Muscle layer of duodenum (tissue), 2 donors: ENCODE measurements at regions not wholly inside any gene's neighbourhood (a gene's known extent, or its start where the extent isn't known, plus 50 kb on each side); places are given as distances from the start of the nearest gene placed in this dataset.
"Not testable (repeated sequence)": the region's sequence is repeated elsewhere in the genome, so short reads cannot be mapped to it uniquely, and the experiment has no call there.

ENCODE experiments used
- H3K27ac ChIP-seq: one replicate; pipeline ENCODE4 v1.7.0; 2013; ENCODE audit warnings: mild to moderate bottlenecking, low read length
- H3K27me3 ChIP-seq: one replicate; pipeline ENCODE4 v1.7.0; 2013; ENCODE audit warnings: low read depth, mild to moderate bottlenecking, control low read depth, low read length
- H3K36me3 ChIP-seq, 2 donors: one replicate each; pipeline ENCODE4 v1.7.0; 2013; ENCODE audit warnings: low read length in 2 of 2, control low read depth in 1 of 2, mild to moderate bottlenecking in 1 of 2; ENCODE audit not compliant: insufficient read depth in 2 of 2, control insufficient read depth in 1 of 2
- H3K4me1 ChIP-seq, 2 donors: one replicate each; pipeline ENCODE4 v1.7.0; 2013; ENCODE audit warnings: low read length in 2 of 2, mild to moderate bottlenecking in 2 of 2, control low read depth in 1 of 2, moderate library complexity in 1 of 2; ENCODE audit not compliant: insufficient read depth in 2 of 2, control insufficient read depth in 1 of 2
- H3K4me3 ChIP-seq, 2 donors: one replicate each; pipeline ENCODE4 v1.7.0; 2013; ENCODE audit warnings: low read length in 2 of 2, low read depth in 1 of 2, mild to moderate bottlenecking in 1 of 2
- H3K9me3 ChIP-seq, 2 donors: one replicate each; pipeline ENCODE4 v1.7.0; 2013; ENCODE audit warnings: low read length in 2 of 2, control low read depth in 1 of 2, mild to moderate bottlenecking in 1 of 2; ENCODE audit not compliant: control insufficient read depth in 1 of 2
- donor health status: healthy.

- no peaks in the 10 kb centered on the region for H3K4me1 ChIP-seq
- H3K4me3 ChIP-seq, result no peak overlapping the region
- no peak overlapping the region for H3K27ac ChIP-seq
- H3K9me3 ChIP-seq, result no peaks in the 10 kb centered on the region
- no peaks in the 10 kb centered on the region for H3K27me3 ChIP-seq
- no peaks in the 10 kb centered on the region for H3K36me3 ChIP-seq
Measured at GRCh38 chr2:77578354-77578753, 56.2 kb upstream of the LRRTM4 start.

- Histone ChIP-seq H3K9me3 (peaks cover 0 to 2% of the 10 kb centered on the region in 2 donors), H3K27ac (no peak overlapping the region), H3K4me3 (no peak overlapping the region), H3K4me1 (no peaks in the 10 kb centered on the region), H3K36me3 (no peaks in the 10 kb centered on the region), H3K27me3 (no peaks in the 10 kb centered on the region)
Measured at GRCh38 chr2:77579076-77579769, 57.0 kb upstream of the LRRTM4 start.

DNA sequence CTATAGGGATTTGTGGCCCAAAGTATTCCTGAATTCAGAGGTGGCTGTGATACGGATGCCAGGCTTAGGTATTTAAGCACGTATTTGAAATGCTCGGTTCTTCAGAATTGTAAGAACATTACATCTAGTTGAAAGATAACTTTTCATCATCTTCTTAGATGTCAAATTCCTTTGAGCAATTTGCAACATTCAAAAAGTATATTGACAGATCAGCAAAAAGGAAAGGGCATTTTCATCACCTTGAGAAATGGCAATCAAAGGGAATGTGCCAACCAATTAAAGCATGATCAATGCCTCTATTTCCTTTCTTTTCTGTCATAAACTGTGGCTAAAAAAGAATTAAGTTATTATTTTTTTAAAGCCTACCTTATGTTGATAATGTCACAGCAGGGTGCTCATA is 66.3 kb upstream of the LRRTM4 start:
- Histone ChIP-seq H3K36me3 (no peaks in the 10 kb centered on the region), H3K27ac (no peak overlapping the region), H3K9me3 (peaks cover 0 to 2% of the 10 kb centered on the region in 2 donors), H3K4me3 (no peak overlapping the region), H3K27me3 (no peaks in the 10 kb centered on the region), H3K4me1 (no peaks in the 10 kb centered on the region)

- no peaks in the 10 kb centered on the region for H3K27me3 ChIP-seq
- no peaks in the 10 kb centered on the region for H3K9me3 ChIP-seq
- no peaks in the 10 kb centered on the region for H3K36me3 ChIP-seq
- H3K4me1 ChIP-seq, result no peaks in the 10 kb centered on the region
- H3K4me3 ChIP-seq, result no peak overlapping the region
- H3K27ac ChIP-seq, result no peak overlapping the region
Measured at GRCh38 chr2:77590298-77590917, 68.2 kb upstream of the LRRTM4 start.

- not testable (repeated sequence) for H3K27me3 ChIP-seq
Measured at GRCh38 chr2:77592955-77593354, 70.8 kb upstream of the LRRTM4 start.

DNA sequence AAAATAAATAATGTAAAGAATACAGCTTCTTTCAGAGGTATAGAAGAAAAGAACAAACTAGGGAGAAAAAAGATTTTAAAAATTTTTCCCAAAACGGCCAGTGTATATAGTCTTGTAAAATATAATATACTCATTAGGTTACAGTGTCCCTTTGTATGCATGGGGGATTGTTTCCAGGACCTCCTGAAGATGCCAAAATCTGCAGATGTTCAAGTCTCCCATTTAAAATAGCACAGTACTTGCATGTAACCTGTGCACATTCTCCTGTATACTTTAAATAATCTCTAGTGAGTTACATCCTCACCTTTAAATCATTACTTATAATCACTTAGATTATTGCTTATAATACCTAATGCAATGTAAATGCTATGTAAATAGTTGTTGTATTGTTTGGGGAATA is 80.6 kb upstream of the LRRTM4 start:
- Histone ChIP-seq H3K9me3 (no peaks in the 10 kb centered on the region), H3K27ac (no peak overlapping the region), H3K4me3 (no peak overlapping the region), H3K4me1 (no peaks in the 10 kb centered on the region), H3K36me3 (no peaks in the 10 kb centered on the region), H3K27me3 (no peaks in the 10 kb centered on the region)

More at GRCh38 chr2:77592955-77593354, 70.8 kb upstream of the LRRTM4 start:
- not testable (repeated sequence) for H3K4me3 ChIP-seq, H3K27ac ChIP-seq, H3K4me1 ChIP-seq, H3K36me3 ChIP-seq, H3K9me3 ChIP-seq

DNA sequence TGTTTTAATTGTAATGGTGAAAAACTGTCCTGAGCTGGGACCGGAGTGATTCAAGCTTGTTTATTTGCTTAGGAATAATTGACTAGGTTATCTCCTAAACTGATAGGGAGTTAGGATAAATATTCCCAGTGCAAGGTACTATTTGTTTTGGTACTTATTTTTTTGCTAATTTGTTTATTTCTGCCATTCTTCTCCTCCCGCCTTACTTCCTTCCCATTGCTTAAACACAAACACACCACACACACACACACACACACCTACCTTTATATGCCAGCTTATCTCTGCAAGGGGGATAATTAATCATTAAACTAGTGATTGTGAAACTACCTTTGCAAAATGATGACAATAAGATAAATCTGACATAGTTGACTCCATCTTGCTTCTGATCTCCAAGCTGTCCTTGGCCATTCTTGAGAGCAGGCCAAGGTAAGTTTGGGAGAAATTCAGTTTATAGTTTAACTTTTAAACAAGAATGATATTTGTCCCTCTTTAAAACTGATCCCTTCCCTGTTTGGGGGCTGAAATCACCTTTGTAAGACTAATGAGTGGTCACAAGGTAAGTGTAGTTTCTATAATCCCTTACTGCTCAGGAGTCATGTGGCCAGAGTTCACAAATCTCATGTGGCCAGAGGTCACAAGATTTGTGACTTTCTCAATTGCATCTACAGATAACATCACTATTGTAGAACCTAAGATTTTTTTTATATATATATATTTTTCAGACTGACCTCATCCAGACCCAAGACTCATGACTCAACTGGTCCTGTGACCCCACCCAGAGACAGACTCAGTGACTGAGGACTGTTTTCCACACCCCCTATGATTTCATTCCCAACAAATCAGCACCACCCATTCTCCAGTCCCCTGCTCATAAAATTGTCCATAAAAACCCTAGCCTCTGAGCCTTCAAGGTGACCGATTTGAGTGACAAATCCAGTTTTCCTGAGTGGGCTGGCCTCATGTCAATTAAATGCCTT is 83.1 kb upstream of the LRRTM4 start:
- H3K36me3 ChIP-seq, result no peaks in the 10 kb centered on the region
- H3K9me3 ChIP-seq, result no peaks in the 10 kb centered on the region
- no peaks in the 10 kb centered on the region for H3K4me1 ChIP-seq
- no peak overlapping the region for H3K4me3 ChIP-seq
- H3K27me3 ChIP-seq, result no peaks in the 10 kb centered on the region
- H3K27ac ChIP-seq, result no peak overlapping the region

GRCh38 chr2:77608510-77608909 is 86.3 kb upstream of the LRRTM4 start:
- no peaks in the 10 kb centered on the region for H3K36me3 ChIP-seq
- H3K9me3 ChIP-seq, result no peaks in the 10 kb centered on the region
- H3K27ac ChIP-seq, result no peak overlapping the region
- H3K4me1 ChIP-seq, result no peaks in the 10 kb centered on the region
- no peak overlapping the region for H3K4me3 ChIP-seq
- H3K27me3 ChIP-seq, result no peaks in the 10 kb centered on the region

- Histone ChIP-seq H3K9me3 (peaks cover 0 to 5% of the 10 kb centered on the region in 2 donors), H3K36me3 (no peaks in the 10 kb centered on the region), H3K27ac (no peak overlapping the region), H3K27me3 (no peaks in the 10 kb centered on the region), H3K4me3 (no peak overlapping the region), H3K4me1 (no peaks in the 10 kb centered on the region)
Measured at GRCh38 chr2:77629539-77629938, 107.4 kb upstream of the LRRTM4 start.

DNA sequence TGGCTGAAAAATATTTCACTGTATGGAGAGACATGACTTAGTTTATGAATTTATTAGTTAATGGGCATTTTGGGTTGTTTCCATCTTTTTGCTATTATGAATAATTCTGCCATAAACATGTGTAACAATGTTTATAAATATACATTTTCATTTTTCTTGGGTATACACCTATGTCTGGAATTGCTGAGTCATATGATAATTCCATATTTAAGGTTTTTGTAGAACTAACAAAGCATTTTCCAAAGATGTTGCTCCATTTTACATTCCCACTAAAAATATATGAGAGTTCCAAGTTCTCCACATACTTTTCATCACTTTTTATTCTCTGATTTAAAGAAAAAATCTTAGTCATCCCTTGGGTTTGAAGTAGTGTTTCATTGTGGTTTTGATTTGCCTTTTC is 108.8 kb upstream of the LRRTM4 start:
- H3K27me3 ChIP-seq, result no peaks in the 10 kb centered on the region
- H3K9me3 ChIP-seq, result peaks cover 0 to 5% of the 10 kb centered on the region in 2 donors
- no peaks in the 10 kb centered on the region for H3K4me1 ChIP-seq
- H3K27ac ChIP-seq, result no peak overlapping the region
- H3K36me3 ChIP-seq, result no peaks in the 10 kb centered on the region
- no peak overlapping the region for H3K4me3 ChIP-seq

- Histone ChIP-seq H3K4me1 (no peaks in the 10 kb centered on the region), H3K36me3 (no peaks in the 10 kb centered on the region), H3K27ac (no peak overlapping the region), H3K9me3 (peaks cover 0 to 5% of the 10 kb centered on the region in 2 donors), H3K27me3 (no peaks in the 10 kb centered on the region), H3K4me3 (no peak overlapping the region)
Measured at GRCh38 chr2:77633601-77634000, 111.4 kb upstream of the LRRTM4 start.
